HEK293 (cell line): ENCODE measurements at regions not wholly inside any gene's neighbourhood (a gene's known extent, or its start where the extent isn't known, plus 50 kb on each side); places are given as distances from the start of the nearest gene placed in this dataset.
"Not testable (repeated sequence)": the region's sequence is repeated elsewhere in the genome, so short reads cannot be mapped to it uniquely, and the experiment has no call there.

ENCODE experiments used
- ZBTB7A ChIP-seq: fragments of 450-650 bp; formaldehyde crosslinking; IDR thresholded peaks from 2 replicates; pipeline ENCODE4 v1.5.1; 2016; ENCODE audit warnings: low read depth, missing biosample characterization, missing genetic modification characterization
- ZNF623 ChIP-seq: fragments of 450-650 bp; formaldehyde crosslinking; IDR thresholded peaks from 2 replicates; pipeline ENCODE4 v1.5.1; 2016; ENCODE audit warnings: missing biosample characterization, missing genetic modification characterization
- ZNF76 ChIP-seq: fragments of 450-650 bp; formaldehyde crosslinking; IDR thresholded peaks from 2 replicates; pipeline ENCODE4; 2016; ENCODE audit warnings: low read depth, missing biosample characterization, missing genetic modification characterization, borderline replicate concordance
- TF ChIP-seq, protein P1 (sequence below): fragments of 450-650 bp; formaldehyde crosslinking; IDR thresholded peaks from 2 replicates; pipeline ENCODE4 v1.5.1; 2016; ENCODE audit warnings: missing biosample characterization, missing genetic modification characterization

DNA sequence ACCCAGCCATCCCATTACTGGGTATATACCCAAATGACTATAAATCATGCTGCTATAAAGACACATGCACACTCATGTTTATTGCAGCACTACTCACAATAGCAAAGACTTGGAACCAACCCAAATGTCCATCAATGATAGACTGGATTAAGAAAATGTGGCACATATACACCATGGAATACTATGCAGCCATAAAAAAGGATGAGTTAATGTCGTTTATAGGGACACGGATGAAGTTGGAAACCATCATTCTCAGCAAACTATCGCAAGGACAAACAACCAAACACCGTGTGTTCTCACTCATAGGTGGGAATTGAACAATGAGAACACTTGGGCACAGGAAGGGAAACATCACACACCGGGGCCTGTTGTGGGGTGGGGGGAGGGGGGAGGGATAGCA, 61.1 kb upstream of the MAP4K3 start:
- not testable (repeated sequence) for TF ChIP-seq ZNF623 (tag by site-specific recombination); ZNF76 (tag by site-specific recombination); ZBTB7A
- TF ChIP-seq, protein P1, sequence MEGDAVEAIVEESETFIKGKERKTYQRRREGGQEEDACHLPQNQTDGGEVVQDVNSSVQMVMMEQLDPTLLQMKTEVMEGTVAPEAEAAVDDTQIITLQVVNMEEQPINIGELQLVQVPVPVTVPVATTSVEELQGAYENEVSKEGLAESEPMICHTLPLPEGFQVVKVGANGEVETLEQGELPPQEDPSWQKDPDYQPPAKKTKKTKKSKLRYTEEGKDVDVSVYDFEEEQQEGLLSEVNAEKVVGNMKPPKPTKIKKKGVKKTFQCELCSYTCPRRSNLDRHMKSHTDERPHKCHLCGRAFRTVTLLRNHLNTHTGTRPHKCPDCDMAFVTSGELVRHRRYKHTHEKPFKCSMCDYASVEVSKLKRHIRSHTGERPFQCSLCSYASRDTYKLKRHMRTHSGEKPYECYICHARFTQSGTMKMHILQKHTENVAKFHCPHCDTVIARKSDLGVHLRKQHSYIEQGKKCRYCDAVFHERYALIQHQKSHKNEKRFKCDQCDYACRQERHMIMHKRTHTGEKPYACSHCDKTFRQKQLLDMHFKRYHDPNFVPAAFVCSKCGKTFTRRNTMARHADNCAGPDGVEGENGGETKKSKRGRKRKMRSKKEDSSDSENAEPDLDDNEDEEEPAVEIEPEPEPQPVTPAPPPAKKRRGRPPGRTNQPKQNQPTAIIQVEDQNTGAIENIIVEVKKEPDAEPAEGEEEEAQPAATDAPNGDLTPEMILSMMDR: not testable (repeated sequence)
